Activated CD4-positive, CD25-positive, alpha-beta regulatory T cell treated with anti-CD3 and anti-CD28 coated beads, Interleukin-2, amount 50 U/mL, for 72 hours (primary cell): ENCODE measurements at regions not wholly inside any gene's neighbourhood (a gene's known extent, or its start where the extent isn't known, plus 50 kb on each side); places are given as distances from the start of the nearest gene placed in this dataset.

Experiments used
- DNase-seq: peaks from one replicate; pipeline ENCODE4 v3.0.0; 2021

- DNase-seq: no peak
These were observed 166.1 kb downstream of the MN1 start for GRCh38 chr22:27635435-27635834.

GRCh38 chr22:27635852-27636251 lies 165.7 kb downstream of the MN1 start:
- no peak for DNase-seq

- DNase-seq: no peak
These were observed 164.6 kb downstream of the MN1 start for GRCh38 chr22:27636716-27637508.

GRCh38 chr22:27637604-27638003 lies 164.0 kb downstream of the MN1 start:
- DNase-seq: no peak

- no peak for DNase-seq
These were observed 163.0 kb downstream of the MN1 start for GRCh38 chr22:27638329-27639233.

GRCh38 chr22:27639248-27640086 lies 162.1 kb downstream of the MN1 start:
- DNase-seq: no peak

GRCh38 chr22:27641049-27641795 lies 160.3 kb downstream of the MN1 start:
- DNase-seq: no peak

- DNase-seq: no peak
These were observed 159.3 kb downstream of the MN1 start for GRCh38 chr22:27642104-27642800.

- no peak for DNase-seq
These were observed 157.6 kb downstream of the MN1 start for GRCh38 chr22:27643907-27644306.

GRCh38 chr22:27644566-27644965 lies 157.0 kb downstream of the MN1 start:
- DNase-seq: no peak

- DNase-seq: no peak
These were observed 154.0 kb downstream of the MN1 start for GRCh38 chr22:27647540-27647939.

GRCh38 chr22:27648074-27648473 lies 153.5 kb downstream of the MN1 start:
- no peak for DNase-seq

- no peak for DNase-seq
These were observed 152.7 kb downstream of the MN1 start for GRCh38 chr22:27648853-27649252.

GRCh38 chr22:27650572-27650971 lies 151.0 kb downstream of the MN1 start:
- no peak for DNase-seq

- no peak for DNase-seq
These were observed 150.6 kb downstream of the MN1 start for GRCh38 chr22:27650985-27651384.

GRCh38 chr22:27651486-27651885 lies 150.1 kb downstream of the MN1 start:
- no peak for DNase-seq

GRCh38 chr22:27654546-27655445 lies 146.8 kb downstream of the MN1 start:
- DNase-seq: no peak

- DNase-seq: no peak
These were observed 145.9 kb downstream of the MN1 start for GRCh38 chr22:27655582-27656185.

GRCh38 chr22:27656970-27657369 lies 144.6 kb downstream of the MN1 start:
- no peak for DNase-seq

- DNase-seq: no peak
These were observed 141.2 kb downstream of the MN1 start for GRCh38 chr22:27660306-27660705.
